MM.1S (cell line): ENCODE measurements at regions not wholly inside any gene's neighbourhood (a gene's known extent, or its start where the extent isn't known, plus 50 kb on each side); places are given as distances from the start of the nearest gene placed in this dataset.
A peak's percentile ranks its signal among the peaks of the same experiment; 100 is the strongest.
"Not testable (repeated sequence)": the region's sequence is repeated elsewhere in the genome, so short reads cannot be mapped to it uniquely, and the experiment has no call there.

ENCODE experiments used
- DNase-seq: peaks from one replicate; pipeline ENCODE4 v3.0.0-alpha.2; 2015
- H2AFZ ChIP-seq: fragments of 300-600 bp; sonication (generic); 2 replicates; pipeline ENCODE4 v1.6.0; 2016; ENCODE audit warnings: antibody characterized with exemption, low read length
- H3F3A ChIP-seq: fragments of 300-600 bp; sonication (generic); 2 replicates; pipeline ENCODE4 v1.6.1; 2016; ENCODE audit warnings: mild to moderate bottlenecking, antibody characterized with exemption, low read length, moderate library complexity, mixed read lengths; ENCODE audit not compliant: insufficient read depth
- H3K27ac ChIP-seq: fragments of 300-600 bp; sonication (generic); 2 replicates; pipeline ENCODE4 v1.5.1; 2016; ENCODE audit warnings: mild to moderate bottlenecking, low read length
- H3K27me3 ChIP-seq: fragments of 300-600 bp; sonication (generic); replicated peaks from 2 replicates; pipeline ENCODE4 v1.6.0; 2016; ENCODE audit warnings: low read length; ENCODE audit not compliant: insufficient read depth
- H3K36me3 ChIP-seq: fragments of 300-600 bp; sonication (generic); replicated peaks from 2 replicates; pipeline ENCODE4 v1.6.1; 2016; ENCODE audit warnings: mild to moderate bottlenecking, low read length, mixed read lengths; ENCODE audit not compliant: insufficient read depth
- H3K4me1 ChIP-seq: fragments of 300-600 bp; sonication (generic); 2 replicates; pipeline ENCODE4 v1.6.1; 2016; ENCODE audit warnings: low read length, mixed read lengths
- H3K4me2 ChIP-seq: fragments of 300-600 bp; sonication (generic); 2 replicates; pipeline ENCODE4 v1.6.0; 2016; ENCODE audit warnings: low read depth, low read length
- H3K4me3 ChIP-seq: fragments of 300-600 bp; sonication (generic); 2 replicates; pipeline ENCODE4 v1.5.1; 2016; ENCODE audit warnings: low read length, mixed read lengths
- H3K79me2 ChIP-seq: fragments of 300-600 bp; sonication (generic); 2 replicates; pipeline ENCODE4 v1.6.1; 2016; ENCODE audit warnings: mixed run types, low read length, mixed read lengths
- H3K9ac ChIP-seq: fragments of 300-600 bp; sonication (generic); 2 replicates; pipeline ENCODE4 v1.6.1; 2016; ENCODE audit warnings: low read length, mixed read lengths
- H3K9me2 ChIP-seq: fragments of 300-600 bp; sonication (generic); replicated peaks from 2 replicates; pipeline ENCODE4 v1.6.1; 2016; ENCODE audit warnings: mild to moderate bottlenecking, low read length, mixed read lengths; ENCODE audit not compliant: insufficient read depth
- H3K9me3 ChIP-seq: fragments of 300-600 bp; sonication (generic); replicated peaks from 2 replicates; pipeline ENCODE4 v1.6.1; 2016; ENCODE audit warnings: mild to moderate bottlenecking, low read length, mixed read lengths; ENCODE audit not compliant: insufficient read depth
- H4K20me1 ChIP-seq: fragments of 300-600 bp; sonication (generic); 2 replicates; pipeline ENCODE4 v1.6.1; 2016; ENCODE audit warnings: mild to moderate bottlenecking, low read length, moderate library complexity, mixed read lengths; ENCODE audit not compliant: insufficient read depth
- CTCF ChIP-seq: fragments of 300-600 bp; sonication (generic); IDR thresholded peaks from 2 replicates; pipeline ENCODE4 v1.5.1; 2016; ENCODE audit warnings: antibody characterized with exemption, low read length, mixed read lengths
- EZH2 ChIP-seq: fragments of 300-600 bp; sonication (generic); optimal IDR thresholded peaks from 2 replicates; pipeline ENCODE3; 2017; ENCODE audit warnings: low read depth, mild to moderate bottlenecking, antibody characterized with exemption, low read length, mixed read lengths
- EZH2phosphoT487 ChIP-seq: fragments of 300-600 bp; sonication (generic); IDR thresholded peaks from 2 replicates; pipeline ENCODE4 v1.6.1; 2018; ENCODE audit warnings: antibody characterized with exemption, low read length

- TF ChIP-seq EZH2phosphoT487 (no peak), EZH2 (no peak), CTCF (no peak)
- no peaks in the 10 kb centered on the region for H3K36me3 ChIP-seq
- H3F3A ChIP-seq, result no peaks in the 10 kb centered on the region
- no peak for DNase-seq
- H3K27ac ChIP-seq, result no peak overlapping the region
- H3K9ac ChIP-seq, result no peak overlapping the region
- H3K4me3 ChIP-seq, result no peak overlapping the region
- H2AFZ ChIP-seq, result no peak overlapping the region
- no peaks in the 10 kb centered on the region for H3K9me2 ChIP-seq
- H3K27me3 ChIP-seq, result no peaks in the 10 kb centered on the region
- no peak overlapping the region for H3K4me2 ChIP-seq
- H4K20me1 ChIP-seq, result no peaks in the 10 kb centered on the region
- H3K79me2 ChIP-seq, result no peaks in the 10 kb centered on the region
- no peaks in the 10 kb centered on the region for H3K4me1 ChIP-seq
- no peaks in the 10 kb centered on the region for H3K9me3 ChIP-seq
Observed at GRCh38 chr5:30355675-30356074, 837.8 kb upstream of the CDH6 start.

- Histone ChIP-seq H3K27me3 (no peaks in the 10 kb centered on the region), H3K9me3 (no peaks in the 10 kb centered on the region), H3K9me2 (no peaks in the 10 kb centered on the region), H3K4me1 (0 out of 2 replicates have a peak, but pooled peaks cover 5% of the 10 kb centered on the region), H2AFZ (no peak overlapping the region), H4K20me1 (no peaks in the 10 kb centered on the region), H3K9ac (no peak overlapping the region), H3F3A (no peaks in the 10 kb centered on the region), H3K36me3 (no peaks in the 10 kb centered on the region), H3K79me2 (no peaks in the 10 kb centered on the region), H3K27ac (no peak overlapping the region; the same call in 1 of the 2 replicates), H3K4me3 (no peak overlapping the region), H3K4me2 (peak overlapping the region; percentile 9; the same call in 1 of the 2 replicates)
- DNase-seq, result peak; percentile 54
- TF ChIP-seq EZH2phosphoT487 (no peak), EZH2 (no peak), CTCF (no peak)
Observed at GRCh38 chr5:30347858-30348257, 845.6 kb upstream of the CDH6 start.

GRCh38 chr5:30345539-30346345 is 847.7 kb upstream of the CDH6 start:
- not testable (repeated sequence) for H3K36me3 ChIP-seq, H3K27ac ChIP-seq, H2AFZ ChIP-seq, H3K27me3 ChIP-seq, H3K4me3 ChIP-seq, H3F3A ChIP-seq, H3K4me1 ChIP-seq, H3K9me2 ChIP-seq, DNase-seq, H3K9me3 ChIP-seq, H3K79me2 ChIP-seq, H3K9ac ChIP-seq, H3K4me2 ChIP-seq, H4K20me1 ChIP-seq

- no peaks in the 10 kb centered on the region for H3K9me2 ChIP-seq
- no peaks in the 10 kb centered on the region for H3K36me3 ChIP-seq
- no peak overlapping the region for H3K9ac ChIP-seq
- TF ChIP-seq EZH2 (no peak), EZH2phosphoT487 (no peak), CTCF (no peak)
- DNase-seq, result peak; percentile 66
- H3K9me3 ChIP-seq, result no peaks in the 10 kb centered on the region
- no peaks in the 10 kb centered on the region for H4K20me1 ChIP-seq
- H2AFZ ChIP-seq, result no peak overlapping the region
- H3K4me2 ChIP-seq, result peak overlapping the region; percentile 2; the same call in 1 of the 2 replicates
- no peaks in the 10 kb centered on the region for H3K79me2 ChIP-seq
- 0 out of 2 replicates have a peak, but pooled peaks cover 5% of the 10 kb centered on the region for H3K4me1 ChIP-seq
- H3K27me3 ChIP-seq, result no peaks in the 10 kb centered on the region
- no peaks in the 10 kb centered on the region for H3F3A ChIP-seq
- no peak overlapping the region for H3K4me3 ChIP-seq
- no peak overlapping the region for H3K27ac ChIP-seq
Observed at GRCh38 chr5:30343707-30344106, 849.8 kb upstream of the CDH6 start.
